ENCODE measurements at regions not wholly inside any gene's neighbourhood (a gene's known extent, or its start where the extent isn't known, plus 50 kb on each side); places are given as distances from the start of the nearest gene placed in this dataset.

GRCh38 chr16:9033125-9033830 is 58.2 kb upstream of the HAPSTR1 start:
- Histone ChIP-seq H3K4me3 (ENCODE audit: low read depth, low read length) (no peak overlapping the region), H3K36me3 (no peaks in the 10 kb centered on the region), H3K27ac (no peak overlapping the region), H3K27me3 (ENCODE audit: insufficient read depth, low read depth, severe bottlenecking) (no peaks in the 10 kb centered on the region), H3K9me3 (ENCODE audit: severe bottlenecking) (no peaks in the 10 kb centered on the region)
- TF ChIP-seq CTCF (IDR thresholded peaks at IDR 0.05; ENCODE audit: low read depth, low read length), result peak; percentile 78
- DNase-seq, result peak; percentile 73

GRCh38 chr16:9034056-9034455 is 57.4 kb upstream of the HAPSTR1 start:
- Histone ChIP-seq H3K27me3 (ENCODE audit: insufficient read depth, low read depth, severe bottlenecking) (no peaks in the 10 kb centered on the region), H3K27ac (no peak overlapping the region), H3K4me3 (ENCODE audit: low read depth, low read length) (no peak overlapping the region), H3K9me3 (ENCODE audit: severe bottlenecking) (no peaks in the 10 kb centered on the region), H3K36me3 (no peaks in the 10 kb centered on the region)
- no peak for DNase-seq
- TF ChIP-seq CTCF (IDR thresholded peaks at IDR 0.05; ENCODE audit: low read depth, low read length), result no peak

GRCh38 chr16:9035996-9036395 is 55.4 kb upstream of the HAPSTR1 start:
- no peaks in the 10 kb centered on the region for H3K9me3 ChIP-seq (ENCODE audit: severe bottlenecking)
- no peak overlapping the region for H3K27ac ChIP-seq
- no peaks in the 10 kb centered on the region for H3K27me3 ChIP-seq (ENCODE audit: insufficient read depth, low read depth, severe bottlenecking)
- DNase-seq, result no peak
- H3K36me3 ChIP-seq, result no peaks in the 10 kb centered on the region
- H3K4me3 ChIP-seq (ENCODE audit: low read depth, low read length), result no peak overlapping the region
- TF ChIP-seq CTCF (IDR thresholded peaks at IDR 0.05; ENCODE audit: low read depth, low read length), result no peak

GRCh38 chr16:9039210-9039609 is 52.2 kb upstream of the HAPSTR1 start:
- H3K27ac ChIP-seq, result no peak overlapping the region
- H3K27me3 ChIP-seq (ENCODE audit: insufficient read depth, low read depth, severe bottlenecking), result no peaks in the 10 kb centered on the region
- no peak for DNase-seq
- H3K9me3 ChIP-seq (ENCODE audit: severe bottlenecking), result no peaks in the 10 kb centered on the region
- H3K4me3 ChIP-seq (ENCODE audit: low read depth, low read length), result no peak overlapping the region
- TF ChIP-seq CTCF (IDR thresholded peaks at IDR 0.05; ENCODE audit: low read depth, low read length), result no peak
- no peaks in the 10 kb centered on the region for H3K36me3 ChIP-seq

- TF ChIP-seq CTCF (IDR thresholded peaks at IDR 0.05; ENCODE audit: low read depth, low read length), result no peak
- Histone ChIP-seq H3K27ac (no peak overlapping the region), H3K9me3 (ENCODE audit: severe bottlenecking) (no peaks in the 10 kb centered on the region), H3K4me3 (ENCODE audit: low read depth, low read length) (no peak overlapping the region), H3K27me3 (ENCODE audit: insufficient read depth, low read depth, severe bottlenecking) (no peaks in the 10 kb centered on the region), H3K36me3 (no peaks in the 10 kb centered on the region)
- no peak for DNase-seq
Measured at GRCh38 chr16:9040800-9041412, 50.5 kb upstream of the HAPSTR1 start.
